SK-N-SH (cell line): ENCODE measurements at regions not wholly inside any gene's neighbourhood (a gene's known extent, or its start where the extent isn't known, plus 50 kb on each side); places are given as distances from the start of the nearest gene placed in this dataset.

Experiments used
- CTCF ChIA-PET: fragments of 300-600, 350-600 bp; formaldehyde crosslinking; extraction: SDS; loops from one replicate; lab custom pipeline; 2021; lab: Yijun Ruan, JAX
- POLR2A ChIA-PET: fragments of 350-600 bp; sonication (Branson Sonifier 250); formaldehyde crosslinking; extraction: SDS; loops from one replicate; lab custom pipeline; 2020; ENCODE audit warnings: antibody characterized with exemption, inconsistent platforms; lab: Yijun Ruan, JAX
- DNase-seq: peaks from one replicate; pipeline ENCODE4 v3.0.0; 2012
- H2AFZ ChIP-seq: fragments of 200-600 bp; sonication (generic); 2 replicates; pipeline ENCODE4 v1.8.1; 2016; ENCODE audit warnings: antibody characterized with exemption, mild to moderate bottlenecking, low read depth
- H3F3A ChIP-seq: fragments of 200-600 bp; sonication (generic); replicated peaks from 2 replicates; pipeline ENCODE3; 2016; ENCODE audit warnings: antibody characterized with exemption, mild to moderate bottlenecking; ENCODE audit not compliant: insufficient read depth
- H3K27ac ChIP-seq, 2 experiments: fragments of 200-500 bp in 1 of 2; fragments of 200-600 bp in 1 of 2; sonication (Bioruptor generic) in 1 of 2; sonication (generic), shearing (Covaris generic) in 1 of 2; 2 replicates each; pipeline versions ENCODE4 v1.5.1 to v1.6.1; 2014 to 2016; ENCODE audit warnings: low read depth in 2 of 2, inconsistent platforms in 1 of 2, low read length in 1 of 2, mild to moderate bottlenecking in 1 of 2, mixed read lengths in 1 of 2
- H3K27me3 ChIP-seq: fragments of 200-600 bp; sonication (generic), shearing (Covaris generic); 2 replicates; pipeline ENCODE4 v1.6.1; 2016; ENCODE audit warnings: mixed run types; ENCODE audit not compliant: insufficient read depth
- H3K36me3 ChIP-seq, 2 experiments: fragments of 200-500 bp in 1 of 2; fragments of 200-600 bp in 1 of 2; sonication (Bioruptor generic) in 1 of 2; sonication (generic) in 1 of 2; replicated peaks in 1 of 2; 2 replicates each; pipeline versions ENCODE3 to v1.5.1; 2014 to 2016; ENCODE audit warnings: low read length in 1 of 2, mild to moderate bottlenecking in 1 of 2; ENCODE audit not compliant: insufficient read depth in 2 of 2, control insufficient read depth in 1 of 2
- H3K4me1 ChIP-seq, 2 experiments: fragments of 200-500 bp in 1 of 2; fragments of 200-600 bp in 1 of 2; sonication (Bioruptor generic) in 1 of 2; sonication (generic), shearing (Covaris generic) in 1 of 2; 2 replicates each; pipeline versions ENCODE4 v1.5.1 to v1.6.1; 2014 to 2016; ENCODE audit warnings: low read depth in 1 of 2, low read length in 1 of 2, mixed run types in 1 of 2; ENCODE audit not compliant: insufficient read depth in 2 of 2, control insufficient read depth in 1 of 2
- H3K4me2 ChIP-seq: fragments of 200-600 bp; sonication (generic), shearing (Covaris generic); 2 replicates; pipeline ENCODE4 v1.6.1; 2017; ENCODE audit warnings: mixed run types
- H3K4me3 ChIP-seq, 2 experiments: fragments of 200-500 bp in 1 of 2; fragments of 200-600 bp in 1 of 2; sonication (Bioruptor generic) in 1 of 2; sonication (generic), shearing (Covaris generic) in 1 of 2; 2 replicates each; pipeline versions ENCODE4 v1.5.1 to v1.8.1; 2014 to 2016; ENCODE audit warnings: low read depth in 2 of 2, inconsistent platforms in 1 of 2, low read length in 1 of 2, mild to moderate bottlenecking in 1 of 2, mixed read lengths in 1 of 2, moderate library complexity in 1 of 2
- H3K79me2 ChIP-seq: fragments of 200-600 bp; sonication (generic); 2 replicates; pipeline ENCODE4 v1.8.1; 2017; ENCODE audit warnings: mild to moderate bottlenecking; ENCODE audit not compliant: insufficient read depth
- H3K9ac ChIP-seq: fragments of 200-600 bp; sonication (generic); 2 replicates; pipeline ENCODE4 v1.6.1; 2017; ENCODE audit warnings: mixed run types
- H3K9me2 ChIP-seq: fragments of 200-600 bp; sonication (generic); 2 replicates; pipeline ENCODE4 v1.6.1; 2017; ENCODE audit warnings: mixed run types
- H3K9me3 ChIP-seq: fragments of 200-600 bp; sonication (generic); 2 replicates; pipeline ENCODE4 v1.6.1; 2017; ENCODE audit warnings: mixed run types, mild to moderate bottlenecking, moderate library complexity
- H4K20me1 ChIP-seq: fragments of 200-600 bp; sonication (generic); 2 replicates; pipeline ENCODE4 v1.6.1; 2017; ENCODE audit warnings: mild to moderate bottlenecking, mixed run types; ENCODE audit not compliant: insufficient read depth
- CHD2 ChIP-seq: fragments of 150-350 bp; IDR thresholded peaks from 2 replicates; pipeline ENCODE4 v1.6.1; 2018; ENCODE audit warnings: low read length; ENCODE audit not compliant: partially characterized antibody
- EP300 ChIP-seq, 2 experiments: IDR thresholded peaks; 2 replicates each; pipeline versions ENCODE4 v1.4.0 to v1.6.1; 2012; ENCODE audit warnings: borderline replicate concordance in 1 of 2, low read depth in 1 of 2, low read length in 1 of 2
- EZH2phosphoT487 ChIP-seq: fragments of 200-600 bp; sonication (generic); IDR thresholded peaks from 2 replicates; pipeline ENCODE4 v1.6.1; 2017; ENCODE audit warnings: low read depth, mixed run types, mild to moderate bottlenecking, antibody characterized with exemption, moderate library complexity, borderline replicate concordance
- FOSL2 ChIP-seq: IDR thresholded peaks from 2 replicates; pipeline ENCODE4 v1.4.0; 2012; ENCODE audit warnings: low read depth, mild to moderate bottlenecking, moderate library complexity, borderline replicate concordance
- FOXJ3 ChIP-seq: sonication (generic); formaldehyde crosslinking; IDR thresholded peaks from 2 replicates; pipeline ENCODE4 v1.5.1; 2020; ENCODE audit warnings: mild to moderate bottlenecking, missing genetic modification reagents
- FOXM1 ChIP-seq: IDR thresholded peaks from 2 replicates; pipeline ENCODE4 v1.4.0; 2012; ENCODE audit warnings: low read depth, mild to moderate bottlenecking
- GATA2 ChIP-seq: sonication (generic); formaldehyde crosslinking; IDR thresholded peaks from 2 replicates; pipeline ENCODE4 v1.5.0; 2020; ENCODE audit warnings: mild to moderate bottlenecking, missing genetic modification reagents
- MAX ChIP-seq: IDR thresholded peaks from 2 replicates; pipeline ENCODE4 v1.4.0; 2012; ENCODE audit warnings: low read depth
- MEF2A ChIP-seq: IDR thresholded peaks from 2 replicates; pipeline ENCODE4 v1.4.0; 2012; ENCODE audit warnings: low read depth, borderline replicate concordance
- POLR2AphosphoS5 ChIP-seq: IDR thresholded peaks from 2 replicates; pipeline ENCODE4 v1.6.1; 2012; ENCODE audit warnings: low read depth, low read length
- RFX5 ChIP-seq: IDR thresholded peaks from 2 replicates; pipeline ENCODE4 v1.6.1; 2012; ENCODE audit warnings: mild to moderate bottlenecking, improper control_type of control experiment, low read length
- SIN3A ChIP-seq: IDR thresholded peaks from 2 replicates; pipeline ENCODE4 v1.6.1; 2012; ENCODE audit warnings: low read depth, mild to moderate bottlenecking, low read length, moderate library complexity, borderline replicate concordance
- TEAD4 ChIP-seq: IDR thresholded peaks from 2 replicates; pipeline ENCODE4 v1.4.0; 2012; ENCODE audit warnings: mild to moderate bottlenecking, borderline replicate concordance; ENCODE audit not compliant: insufficient read depth
- USF2 ChIP-seq: fragments of 150-350 bp; IDR thresholded peaks from 2 replicates; pipeline ENCODE4 v1.6.1; 2017; ENCODE audit warnings: antibody characterized with exemption, low read length, low read depth, borderline replicate concordance
- YY1 ChIP-seq: IDR thresholded peaks from 2 replicates; pipeline ENCODE4 v1.4.0; 2012; ENCODE audit warnings: low read depth, mild to moderate bottlenecking
- WGBS: methylation state at CpG from one replicate; pipeline ENCODE4 v1.1.6; 2017; ENCODE audit warnings: low lambda C conversion rate; 5-methylcytosine and 5-hydroxymethylcytosine counted together
- TF ChIP-seq, protein P1 (sequence below): fragments of 150-350 bp; IDR thresholded peaks from 2 replicates; pipeline ENCODE4 v1.6.1; 2016; ENCODE audit warnings: mild to moderate bottlenecking, low read depth, low read length
- TF ChIP-seq, protein P2 (sequence below): IDR thresholded peaks from 2 replicates; pipeline ENCODE4 v1.6.1; 2012; ENCODE audit warnings: mild to moderate bottlenecking, low read depth, low read length, moderate library complexity

DNA sequence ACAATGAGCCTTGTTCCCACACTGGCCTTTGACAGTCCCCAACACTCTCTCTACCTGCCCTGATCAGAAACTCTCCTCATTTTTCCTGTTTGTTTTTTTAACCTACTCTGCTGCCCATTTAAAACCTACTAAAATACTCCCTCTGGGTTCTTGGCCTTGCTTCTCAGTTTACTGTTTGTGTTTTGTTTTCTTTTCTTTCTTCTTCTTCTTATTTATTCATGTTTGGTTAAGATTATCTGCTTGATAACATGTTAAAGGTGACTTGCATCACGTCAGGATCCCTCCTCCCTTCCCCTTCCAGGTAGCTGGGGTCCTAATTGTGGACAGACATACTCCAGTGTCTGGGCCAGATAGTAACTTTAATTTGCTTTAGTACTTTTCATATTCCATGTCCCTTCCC, 95.0 kb upstream of the KCNA4 start (continued):
- no peak for TF ChIP-seq GATA2 (CRISPR knock-in tag)
- TF ChIP-seq, protein P1, sequence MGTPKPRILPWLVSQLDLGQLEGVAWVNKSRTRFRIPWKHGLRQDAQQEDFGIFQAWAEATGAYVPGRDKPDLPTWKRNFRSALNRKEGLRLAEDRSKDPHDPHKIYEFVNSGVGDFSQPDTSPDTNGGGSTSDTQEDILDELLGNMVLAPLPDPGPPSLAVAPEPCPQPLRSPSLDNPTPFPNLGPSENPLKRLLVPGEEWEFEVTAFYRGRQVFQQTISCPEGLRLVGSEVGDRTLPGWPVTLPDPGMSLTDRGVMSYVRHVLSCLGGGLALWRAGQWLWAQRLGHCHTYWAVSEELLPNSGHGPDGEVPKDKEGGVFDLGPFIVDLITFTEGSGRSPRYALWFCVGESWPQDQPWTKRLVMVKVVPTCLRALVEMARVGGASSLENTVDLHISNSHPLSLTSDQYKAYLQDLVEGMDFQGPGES: no peak

DNA sequence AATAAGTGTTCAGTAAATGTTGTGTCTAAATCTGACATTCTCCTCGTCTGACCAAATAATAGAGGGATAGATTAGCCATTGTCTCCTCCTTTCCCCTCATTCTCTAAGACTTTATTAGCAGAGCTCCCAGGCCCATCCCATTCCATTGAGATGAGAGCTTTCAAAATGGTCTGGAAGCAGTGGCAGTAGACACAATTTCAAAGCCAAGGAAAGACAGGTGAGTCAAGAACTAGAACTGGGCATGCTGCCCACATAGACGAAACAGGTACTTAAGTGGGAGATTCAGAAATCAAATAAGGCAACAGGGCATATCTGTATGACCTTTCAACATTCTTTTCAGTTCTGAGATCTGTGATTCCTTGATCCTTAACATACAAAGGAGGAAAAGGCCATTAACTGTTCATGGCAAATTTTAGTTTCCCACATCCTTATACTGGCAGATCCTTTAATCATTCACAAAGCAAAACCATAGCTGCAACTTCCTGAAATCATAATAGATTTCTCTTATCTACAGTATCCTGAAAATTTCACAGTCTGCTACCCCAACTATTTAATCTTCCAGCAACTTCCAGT, 96.6 kb upstream of the KCNA4 start:
- Histone ChIP-seq H3K4me2 (no peak overlapping the region), H3K9me3 (no peaks in the 10 kb centered on the region), H3K4me1 (no peaks in the 10 kb centered on the region), H3F3A (no peaks in the 10 kb centered on the region), H3K9ac (no peak overlapping the region), H4K20me1 (no peaks in the 10 kb centered on the region), H3K27me3 (no peaks in the 10 kb centered on the region; the same call in 1 of the 2 replicates), H3K4me3 (no peak overlapping the region), H3K79me2 (no peaks in the 10 kb centered on the region), H3K9me2 (no peaks in the 10 kb centered on the region), H3K36me3 (no peaks in the 10 kb centered on the region), H3K27ac (no peak overlapping the region), H2AFZ (no peak overlapping the region)
- TF ChIP-seq MAX (no peak), EP300 (IDR thresholded peaks at IDR 0.05; ENCODE audit: borderline replicate concordance in 1 of 2, low read depth in 1 of 2, low read length in 1 of 2) (no peak), FOXM1 (no peak), USF2 (no peak), EZH2phosphoT487 (no peak), SIN3A (no peak), RFX5 (no peak), FOSL2 (no peak), MEF2A (no peak), FOXJ3 (CRISPR knock-in tag) (no peak), TEAD4 (no peak), POLR2AphosphoS5 (no peak), YY1 (no peak), CHD2 (no peak)
- TF ChIP-seq, protein P2, sequence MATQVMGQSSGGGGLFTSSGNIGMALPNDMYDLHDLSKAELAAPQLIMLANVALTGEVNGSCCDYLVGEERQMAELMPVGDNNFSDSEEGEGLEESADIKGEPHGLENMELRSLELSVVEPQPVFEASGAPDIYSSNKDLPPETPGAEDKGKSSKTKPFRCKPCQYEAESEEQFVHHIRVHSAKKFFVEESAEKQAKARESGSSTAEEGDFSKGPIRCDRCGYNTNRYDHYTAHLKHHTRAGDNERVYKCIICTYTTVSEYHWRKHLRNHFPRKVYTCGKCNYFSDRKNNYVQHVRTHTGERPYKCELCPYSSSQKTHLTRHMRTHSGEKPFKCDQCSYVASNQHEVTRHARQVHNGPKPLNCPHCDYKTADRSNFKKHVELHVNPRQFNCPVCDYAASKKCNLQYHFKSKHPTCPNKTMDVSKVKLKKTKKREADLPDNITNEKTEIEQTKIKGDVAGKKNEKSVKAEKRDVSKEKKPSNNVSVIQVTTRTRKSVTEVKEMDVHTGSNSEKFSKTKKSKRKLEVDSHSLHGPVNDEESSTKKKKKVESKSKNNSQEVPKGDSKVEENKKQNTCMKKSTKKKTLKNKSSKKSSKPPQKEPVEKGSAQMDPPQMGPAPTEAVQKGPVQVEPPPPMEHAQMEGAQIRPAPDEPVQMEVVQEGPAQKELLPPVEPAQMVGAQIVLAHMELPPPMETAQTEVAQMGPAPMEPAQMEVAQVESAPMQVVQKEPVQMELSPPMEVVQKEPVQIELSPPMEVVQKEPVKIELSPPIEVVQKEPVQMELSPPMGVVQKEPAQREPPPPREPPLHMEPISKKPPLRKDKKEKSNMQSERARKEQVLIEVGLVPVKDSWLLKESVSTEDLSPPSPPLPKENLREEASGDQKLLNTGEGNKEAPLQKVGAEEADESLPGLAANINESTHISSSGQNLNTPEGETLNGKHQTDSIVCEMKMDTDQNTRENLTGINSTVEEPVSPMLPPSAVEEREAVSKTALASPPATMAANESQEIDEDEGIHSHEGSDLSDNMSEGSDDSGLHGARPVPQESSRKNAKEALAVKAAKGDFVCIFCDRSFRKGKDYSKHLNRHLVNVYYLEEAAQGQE: no peak
- DNase-seq: no peak
- ChIA-PET POLR2A (no interaction called here), CTCF (no interaction called here)
- WGBS: 3% methylated on average over 2 of the region's 2 CpGs
